Bone marrow (tissue), 2 donors: ENCODE measurements at regions not wholly inside any gene's neighbourhood (a gene's known extent, or its start where the extent isn't known, plus 50 kb on each side); places are given as distances from the start of the nearest gene placed in this dataset.

Experiments
- DNase-seq, 2 donors: peaks; one replicate each; lab custom pipeline; 2025; lab: John Stamatoyannopoulos, UW

DNA sequence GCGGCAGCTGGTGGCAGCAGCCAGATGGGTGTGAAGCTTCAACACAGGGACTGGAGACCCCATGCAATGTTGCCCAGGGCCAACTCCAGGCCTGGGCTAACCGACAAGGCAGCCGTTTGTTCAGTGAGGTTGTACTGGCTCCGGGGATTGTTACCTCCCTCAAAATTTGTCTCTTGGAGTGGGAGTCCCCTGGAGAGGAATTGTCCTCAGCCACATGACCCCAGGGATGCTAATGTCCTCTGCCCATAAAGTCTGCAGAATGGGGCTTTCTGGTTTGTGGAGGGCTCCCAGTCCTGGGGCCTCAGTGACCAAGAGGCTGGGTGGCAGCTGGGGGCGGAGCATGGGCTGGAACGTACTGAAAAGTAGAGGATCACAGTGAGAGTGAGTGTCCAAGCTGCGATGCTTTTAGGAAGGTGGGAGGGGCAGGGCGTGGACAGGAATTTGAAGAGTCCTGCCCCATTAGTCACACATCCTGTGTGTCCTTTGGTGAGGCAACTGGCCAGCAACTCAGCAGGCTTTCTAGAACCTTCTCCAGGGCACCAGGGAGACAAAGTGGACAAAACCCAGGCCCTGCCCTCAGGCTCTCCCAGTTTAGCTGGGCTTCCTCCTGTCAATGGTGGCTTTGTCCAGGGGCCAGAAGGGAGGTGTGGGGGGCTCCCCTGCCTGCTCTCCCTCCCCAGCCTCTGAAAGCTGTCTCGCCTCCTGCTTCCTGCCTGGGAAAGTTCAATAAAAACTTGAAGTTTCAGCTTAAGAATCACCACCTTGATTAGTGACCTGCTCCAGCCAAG, 114.0 kb downstream of the NSG2 start:
- DNase-seq = no peak

DNA sequence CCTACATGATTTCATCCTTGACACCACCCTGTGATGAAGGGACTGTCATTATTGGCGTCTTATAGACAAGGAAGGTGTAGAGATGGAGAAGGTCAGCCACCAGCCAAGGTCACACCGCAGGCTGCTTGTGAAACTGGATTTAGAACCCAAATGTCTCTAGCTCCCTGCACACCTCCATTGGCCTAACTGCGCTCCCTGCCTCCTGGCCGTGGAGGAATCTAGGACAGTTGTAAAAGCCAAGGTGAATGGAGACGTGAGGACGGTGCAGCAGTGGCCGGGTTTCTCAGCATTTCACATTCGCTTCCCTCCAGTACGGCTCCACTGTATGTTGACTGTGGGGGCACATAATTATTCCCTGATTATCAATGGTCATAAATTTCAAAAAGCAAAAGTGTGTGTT, 119.9 kb downstream of the NSG2 start:
- DNase-seq = no peak

DNA sequence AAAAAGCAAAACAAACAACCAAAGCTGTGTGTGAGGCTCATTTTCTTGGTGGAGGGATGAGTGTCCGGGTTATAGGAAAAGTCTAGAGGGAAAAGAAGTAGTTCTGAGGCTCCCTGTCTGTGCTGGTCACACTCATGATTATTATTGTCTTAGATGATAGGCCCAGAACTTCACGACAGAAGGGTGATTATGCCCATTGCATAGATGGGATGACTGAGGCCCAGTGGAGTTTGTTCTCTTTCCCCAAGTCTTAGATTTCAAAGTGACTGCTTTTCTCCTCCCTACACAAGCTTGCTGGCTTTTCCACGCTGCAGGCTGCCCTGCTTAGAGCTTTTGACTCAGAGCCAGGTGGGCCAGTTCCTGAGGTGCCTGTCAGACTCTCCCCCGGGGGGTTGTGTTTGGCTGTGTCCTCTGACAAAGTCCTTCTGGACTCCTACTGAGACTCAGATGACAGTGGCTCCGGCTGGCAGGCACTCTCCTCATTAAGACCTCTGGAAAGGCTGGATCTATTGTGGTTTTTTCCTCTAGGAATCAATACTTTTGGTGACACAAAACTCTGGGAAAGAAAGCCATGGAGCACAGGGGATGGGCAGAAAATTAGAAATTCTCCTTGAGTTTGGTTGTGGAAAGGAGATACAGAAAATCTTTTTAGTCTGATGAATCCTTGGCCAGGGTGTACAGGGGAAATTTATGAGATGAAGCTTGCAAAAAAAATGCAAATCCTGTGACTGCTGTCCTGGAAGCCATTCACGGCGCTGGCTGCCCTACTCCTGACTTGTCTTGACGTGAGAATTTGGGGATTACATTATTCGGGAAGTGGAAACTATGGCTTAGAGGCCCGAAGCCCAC, 120.9 kb downstream of the NSG2 start:
- DNase-seq = no peak

DNA sequence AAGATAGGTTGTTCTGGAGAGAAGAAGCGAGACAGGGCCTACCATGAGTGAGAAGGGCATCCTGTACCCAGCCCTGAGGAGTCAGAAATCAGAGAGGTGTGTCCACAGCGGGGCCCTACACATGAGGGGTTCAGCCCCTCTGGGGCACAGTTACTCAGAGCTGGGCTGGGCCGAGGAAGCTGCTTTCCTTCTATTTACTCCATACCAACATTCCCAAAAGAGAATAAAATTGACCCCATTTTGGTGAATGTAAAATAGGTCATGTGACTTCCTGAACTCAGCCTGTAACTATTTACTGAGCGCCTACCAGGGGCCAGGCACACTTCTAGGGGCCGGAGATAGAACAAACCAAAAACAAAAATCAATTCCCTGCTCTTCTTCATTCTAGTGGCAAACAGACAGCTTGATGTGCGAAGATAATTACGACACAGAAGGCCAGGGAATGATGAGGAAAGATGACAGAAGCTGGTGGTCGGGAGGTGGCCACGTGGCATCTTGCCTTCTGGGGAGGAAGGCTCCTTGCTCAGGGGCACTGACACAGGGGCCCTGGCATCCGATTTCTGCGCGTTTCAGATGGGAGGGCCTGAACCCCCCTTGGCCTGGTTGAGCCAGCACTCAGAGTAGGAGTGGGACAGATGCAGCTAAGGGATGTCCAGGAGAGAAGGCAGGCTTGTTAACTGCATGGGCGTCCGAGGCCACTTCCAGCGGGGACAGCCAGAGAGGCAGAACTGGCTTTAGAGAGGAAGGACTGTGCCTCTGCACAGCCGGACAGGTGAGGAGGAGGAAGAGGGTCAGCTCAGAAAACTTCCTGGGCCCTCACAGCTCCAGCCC, 121.8 kb downstream of the NSG2 start:
- DNase-seq = no peak

DNA sequence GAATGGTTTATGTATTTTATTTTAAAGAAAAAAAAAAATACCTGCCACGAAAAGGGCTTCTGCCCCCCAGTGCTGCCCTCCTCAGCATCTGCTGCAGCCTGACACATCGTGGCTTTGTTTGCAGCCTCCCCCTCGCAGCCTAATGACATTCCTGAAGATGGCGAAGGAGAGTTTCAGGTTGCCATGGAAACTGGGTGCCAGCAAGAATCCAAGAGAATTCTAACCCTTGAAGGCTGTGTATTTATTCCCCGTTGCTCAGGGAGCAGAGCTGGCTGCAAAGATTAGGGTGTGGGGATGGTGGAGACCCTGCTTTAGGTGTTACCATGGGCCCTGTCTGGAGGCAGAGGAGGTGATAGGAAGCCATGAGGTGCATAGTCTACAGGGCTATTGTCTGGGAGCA, 126.6 kb downstream of the NSG2 start:
- DNase-seq = no peak

DNA sequence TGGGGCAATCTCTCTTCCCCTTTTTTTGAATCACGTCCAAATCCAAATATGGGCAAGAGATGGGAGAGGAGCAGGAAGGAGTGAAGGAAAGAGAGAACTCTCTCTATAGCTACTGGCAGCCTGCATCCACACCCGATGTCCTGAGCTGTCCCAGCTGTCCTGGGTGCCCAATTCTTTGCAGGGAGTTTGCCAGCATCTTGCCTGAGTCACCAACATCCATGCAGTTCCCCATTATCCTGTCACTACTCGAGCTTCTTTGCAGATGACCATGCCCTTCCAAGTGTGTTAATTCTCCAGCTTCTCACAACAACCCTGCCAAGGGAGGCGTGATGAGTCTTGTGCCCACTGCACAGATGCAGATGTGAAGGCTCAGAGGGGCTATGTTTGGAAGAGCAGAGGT, 127.1 kb downstream of the NSG2 start:
- no peak for DNase-seq

DNA sequence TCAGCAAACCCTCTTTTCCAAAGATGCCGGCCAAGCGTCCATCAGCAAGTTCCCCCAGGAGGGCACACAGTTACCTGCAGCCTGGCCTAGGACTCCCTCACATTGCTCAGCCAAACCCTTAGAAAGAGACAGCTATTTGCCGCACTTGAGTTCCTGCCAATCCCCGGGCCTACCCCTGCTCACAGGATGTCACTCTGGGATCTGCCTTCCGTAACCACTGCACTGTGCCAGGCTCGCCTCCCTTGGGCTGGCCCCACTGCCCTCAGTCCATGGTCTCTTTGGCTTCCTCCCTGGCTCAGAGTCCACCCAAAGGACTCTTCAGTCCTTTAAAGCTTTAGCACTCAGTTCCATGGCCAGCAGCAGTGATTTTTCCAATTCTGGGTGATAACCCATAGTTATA, 128.3 kb downstream of the NSG2 start:
- DNase-seq = no peak

DNA sequence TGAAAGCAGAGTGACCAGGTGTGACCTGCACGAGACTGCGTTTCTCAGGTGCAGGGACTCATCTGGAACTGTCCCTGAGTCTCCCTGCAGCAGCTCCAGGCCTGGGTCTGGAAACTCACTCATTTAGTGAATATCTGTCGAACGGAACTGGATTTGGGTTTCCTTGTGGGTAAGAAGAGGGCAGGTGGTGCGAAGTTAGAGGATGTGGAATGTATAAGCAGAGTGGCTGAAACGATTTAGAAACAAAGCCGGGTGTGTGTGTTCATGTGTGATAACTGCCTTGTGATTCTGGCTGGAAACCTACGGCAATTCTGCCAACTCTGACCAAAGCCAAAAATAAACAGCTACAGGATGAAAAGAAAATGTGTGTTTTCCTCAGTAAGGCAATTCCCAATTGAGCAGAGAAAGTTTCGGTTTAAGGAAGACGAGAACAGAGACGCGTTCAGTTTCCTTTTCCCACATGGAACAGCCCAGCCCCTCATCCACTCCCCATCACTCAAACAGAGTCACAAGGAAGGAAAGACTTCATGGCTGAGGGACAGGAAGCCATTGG, 130.3 kb downstream of the NSG2 start:
- no peak for DNase-seq

DNA sequence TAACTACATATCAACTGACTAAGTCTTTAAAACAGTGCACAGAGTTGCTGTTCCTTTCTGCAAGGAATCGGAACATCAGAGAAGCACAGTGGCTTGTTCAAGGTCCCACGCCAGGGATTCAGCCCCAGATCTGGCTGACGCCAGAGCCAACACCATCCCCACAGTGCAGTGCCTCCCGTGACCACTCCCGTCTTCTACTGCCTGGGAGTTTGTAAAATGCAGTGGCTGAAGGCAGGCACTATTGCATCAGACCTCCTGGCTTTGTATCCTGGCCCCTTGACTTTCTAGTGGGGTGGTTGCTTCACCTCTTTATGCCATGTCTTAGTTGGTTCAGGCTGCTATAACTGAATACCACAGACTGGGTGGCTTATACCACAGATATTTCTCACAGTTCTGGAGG, 131.0 kb downstream of the NSG2 start:
- no peak for DNase-seq

DNA sequence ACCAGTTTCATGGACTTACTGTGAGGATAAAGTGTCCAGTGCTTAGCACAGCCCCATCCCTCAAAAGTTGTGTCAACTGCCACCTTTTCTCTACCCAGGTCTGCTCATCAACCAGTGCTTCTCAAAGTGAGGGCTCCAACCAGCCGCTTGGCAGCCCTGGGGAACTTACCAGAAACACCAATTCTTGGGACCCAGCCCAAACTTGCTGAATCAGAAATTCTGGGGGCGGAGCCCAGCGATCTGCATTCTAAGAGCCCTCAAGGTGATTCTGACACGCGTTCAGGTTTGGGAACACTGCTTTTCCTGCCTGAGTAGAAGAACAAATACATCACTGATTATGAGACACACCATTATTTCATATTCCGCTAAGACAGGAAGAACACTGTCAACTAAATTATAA, 132.0 kb downstream of the NSG2 start:
- no peak for DNase-seq

DNA sequence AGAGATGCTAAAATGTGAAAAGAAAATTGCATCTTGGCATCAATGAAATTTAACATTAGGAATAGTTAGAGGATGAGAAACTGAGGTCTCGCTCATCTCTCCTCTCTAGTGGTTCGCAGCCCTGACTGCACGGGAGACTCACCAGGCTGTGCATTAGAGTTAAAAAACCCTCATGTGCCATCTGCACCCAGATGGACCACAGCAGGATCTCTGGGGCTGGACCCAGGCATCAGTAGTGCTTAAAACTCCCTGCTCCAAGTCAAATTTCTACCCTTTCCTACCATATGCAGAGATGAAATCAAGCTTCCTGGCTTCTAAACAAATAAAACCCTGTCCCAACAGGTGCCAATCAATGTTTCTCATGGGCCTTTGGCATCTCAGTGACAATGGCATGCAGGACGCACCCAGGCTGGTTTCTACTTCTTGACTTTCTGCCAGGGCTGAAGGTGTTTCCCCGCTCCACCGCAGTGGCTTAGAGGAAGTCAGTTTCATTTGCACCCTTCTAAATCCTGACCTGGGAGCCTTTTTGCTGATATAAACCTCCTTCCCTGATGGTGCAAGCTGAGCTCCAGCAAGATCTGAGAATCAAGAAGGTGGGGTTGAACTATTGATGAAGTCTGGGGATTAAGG, 132.6 kb downstream of the NSG2 start:
- DNase-seq = no peak

DNA sequence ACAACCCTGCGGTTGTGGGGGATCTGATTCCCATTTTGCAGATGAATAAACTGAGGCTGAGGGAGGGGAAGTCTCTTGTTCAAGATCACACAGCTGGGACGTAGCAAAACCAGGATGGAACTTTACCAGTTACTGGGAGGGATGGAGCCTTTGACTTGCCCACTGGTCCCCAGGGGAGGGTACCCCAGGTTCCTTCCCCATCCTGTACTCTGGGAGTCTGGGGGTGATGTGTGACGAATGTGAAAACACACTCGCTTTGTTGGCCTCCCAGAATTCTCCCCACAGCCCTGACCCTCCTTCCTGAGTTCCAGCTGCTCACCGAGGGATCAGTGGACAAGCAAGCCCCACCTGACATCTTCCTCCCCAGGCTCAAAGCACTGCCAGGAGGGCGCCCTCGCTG, 135.1 kb downstream of the NSG2 start:
- DNase-seq = no peak

DNA sequence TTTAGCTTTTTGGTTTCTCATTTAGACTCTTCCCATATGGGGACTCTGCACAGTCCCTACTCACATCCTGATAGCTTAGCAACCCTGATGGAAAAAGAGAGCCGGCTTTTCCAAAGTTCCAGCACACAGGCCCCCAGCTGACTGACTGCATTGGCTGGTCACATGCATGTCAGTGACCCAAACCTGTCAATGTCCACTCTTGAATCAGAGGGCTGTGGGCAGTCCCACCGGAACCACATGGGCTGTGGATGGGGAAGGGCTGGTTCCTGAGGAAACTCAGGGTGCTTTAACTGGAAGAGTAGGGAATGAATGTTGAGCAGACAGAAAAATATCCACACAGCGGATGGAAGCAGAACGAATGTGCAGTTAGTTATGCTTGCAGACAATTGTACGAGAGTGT, 136.6 kb downstream of the NSG2 start:
- no peak for DNase-seq

DNA sequence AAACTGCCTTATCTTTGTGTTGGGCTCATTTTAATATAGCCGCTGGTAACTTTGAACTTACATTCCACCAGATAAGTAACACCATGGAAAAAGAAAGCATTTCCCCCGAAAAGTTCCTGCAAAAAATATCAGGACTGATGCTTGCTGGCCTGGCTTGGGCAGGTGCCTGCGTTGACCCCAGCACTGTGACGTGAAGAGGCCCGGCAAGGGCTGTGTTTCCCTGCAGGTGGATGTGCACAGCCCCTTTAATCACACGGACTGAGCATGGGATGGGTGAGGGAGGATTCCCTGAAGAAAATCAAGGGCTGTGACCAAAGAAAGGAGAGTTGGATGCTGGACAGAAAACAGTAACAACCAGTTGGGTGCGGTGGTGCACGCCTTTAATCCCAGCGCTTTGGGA, 138.2 kb downstream of the NSG2 start:
- no peak for DNase-seq

DNA sequence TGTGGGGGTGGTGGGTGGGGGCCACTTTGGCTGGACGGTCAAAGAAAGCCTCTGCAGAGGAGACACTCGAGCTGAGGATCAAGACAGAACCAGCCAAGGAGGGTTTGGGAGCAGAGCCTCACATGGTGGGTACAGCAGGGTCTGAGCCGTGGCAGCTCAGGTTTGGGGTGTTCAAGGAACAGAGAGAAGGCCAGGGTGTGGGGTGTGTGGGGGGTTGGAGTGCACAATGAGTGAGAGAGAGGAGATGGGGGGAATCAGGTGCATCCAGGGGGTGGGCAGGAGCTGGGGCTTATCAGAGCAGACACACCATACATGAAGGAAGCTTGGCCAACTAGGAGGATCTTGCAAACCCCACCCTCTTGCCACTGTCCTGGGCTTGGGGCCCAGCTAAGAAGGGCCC, 140.0 kb downstream of the NSG2 start:
- DNase-seq = no peak

DNA sequence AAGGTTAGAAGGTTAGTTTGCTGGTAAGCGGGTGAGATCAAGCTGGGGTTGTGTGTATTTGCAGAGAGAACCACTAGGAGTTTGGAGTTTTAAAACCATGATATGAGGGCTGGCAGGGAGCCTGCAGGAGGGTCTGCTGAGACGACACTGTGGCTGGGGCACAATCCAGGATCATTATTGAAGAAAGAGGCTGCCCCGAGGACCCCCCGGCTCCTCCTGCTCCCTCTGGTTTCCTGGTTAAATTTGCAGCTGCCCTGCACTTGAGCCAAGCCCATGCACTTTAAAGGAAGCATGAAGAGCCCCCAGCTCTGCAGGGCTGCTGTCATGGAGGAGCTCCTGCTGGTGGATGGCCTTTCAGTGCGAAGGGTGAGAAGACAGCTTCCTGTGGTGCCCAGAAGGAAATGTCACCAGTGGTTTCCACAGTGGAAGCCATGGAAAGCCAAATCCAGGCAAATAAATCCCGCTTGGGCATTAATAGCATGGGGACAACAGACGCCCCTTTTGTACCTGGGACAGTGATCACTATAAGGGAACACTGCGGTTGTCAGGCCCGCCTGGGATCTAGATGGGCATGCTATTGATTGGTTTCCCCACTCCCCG, 140.7 kb downstream of the NSG2 start:
- DNase-seq = no peak

DNA sequence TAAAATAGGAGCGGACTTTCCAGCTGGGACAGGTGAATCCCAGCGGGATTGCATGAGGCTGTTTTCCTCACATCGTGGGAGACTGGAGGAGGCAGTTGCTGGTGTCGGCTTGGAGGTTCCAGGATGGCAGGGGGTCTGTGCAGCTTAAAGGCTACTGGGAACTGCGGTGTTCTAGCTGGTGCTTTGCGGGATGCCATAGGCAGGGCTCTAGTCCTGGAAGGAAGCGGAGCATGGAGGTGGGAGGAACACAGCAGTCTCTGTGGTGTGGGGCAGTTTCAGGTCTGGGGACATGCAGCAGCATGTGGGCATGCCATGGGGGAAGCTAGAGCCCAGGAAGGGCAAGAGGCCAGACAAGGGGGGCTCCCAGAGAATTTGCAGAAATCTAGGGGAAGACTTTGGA, 141.5 kb downstream of the NSG2 start:
- no peak for DNase-seq

DNA sequence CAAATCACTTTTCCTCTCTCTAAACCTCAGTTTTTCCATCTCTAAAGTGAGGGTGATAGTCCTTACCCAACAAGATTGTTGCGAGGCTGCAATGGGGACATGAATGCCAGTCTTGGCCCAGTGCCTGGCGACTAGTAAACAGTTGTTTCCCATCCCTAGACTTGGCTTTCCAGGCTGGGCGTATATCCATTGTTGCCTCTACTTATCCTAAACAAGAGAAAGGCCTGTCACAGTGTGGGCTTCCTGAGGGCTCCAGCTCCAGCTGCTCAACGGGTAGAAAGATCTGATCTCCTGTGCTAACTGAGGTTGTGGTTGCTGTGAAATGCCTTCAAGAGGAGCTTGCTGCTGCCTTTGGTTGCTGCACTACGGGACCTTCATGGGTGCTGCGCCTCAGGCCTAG, 142.0 kb downstream of the NSG2 start:
- no peak for DNase-seq

DNA sequence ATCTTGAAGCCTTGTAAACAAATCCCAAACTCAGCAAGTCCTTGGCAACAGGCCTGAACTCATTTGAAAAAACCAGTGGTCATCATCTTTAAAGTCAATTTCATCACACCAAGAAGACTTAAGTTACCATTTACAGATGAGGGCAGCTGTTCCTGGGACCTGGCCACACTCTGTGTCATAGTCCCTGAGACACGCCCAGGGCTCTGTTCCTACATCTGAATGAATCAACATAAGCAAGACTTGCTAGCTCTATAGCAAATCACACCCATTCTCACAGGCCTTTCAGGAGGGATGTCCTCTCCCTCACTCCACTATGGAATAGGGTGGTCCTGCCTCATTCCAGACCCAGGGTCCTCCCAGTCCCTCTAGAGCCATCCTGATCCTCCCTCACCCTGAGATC, 142.8 kb downstream of the NSG2 start:
- no peak for DNase-seq

DNA sequence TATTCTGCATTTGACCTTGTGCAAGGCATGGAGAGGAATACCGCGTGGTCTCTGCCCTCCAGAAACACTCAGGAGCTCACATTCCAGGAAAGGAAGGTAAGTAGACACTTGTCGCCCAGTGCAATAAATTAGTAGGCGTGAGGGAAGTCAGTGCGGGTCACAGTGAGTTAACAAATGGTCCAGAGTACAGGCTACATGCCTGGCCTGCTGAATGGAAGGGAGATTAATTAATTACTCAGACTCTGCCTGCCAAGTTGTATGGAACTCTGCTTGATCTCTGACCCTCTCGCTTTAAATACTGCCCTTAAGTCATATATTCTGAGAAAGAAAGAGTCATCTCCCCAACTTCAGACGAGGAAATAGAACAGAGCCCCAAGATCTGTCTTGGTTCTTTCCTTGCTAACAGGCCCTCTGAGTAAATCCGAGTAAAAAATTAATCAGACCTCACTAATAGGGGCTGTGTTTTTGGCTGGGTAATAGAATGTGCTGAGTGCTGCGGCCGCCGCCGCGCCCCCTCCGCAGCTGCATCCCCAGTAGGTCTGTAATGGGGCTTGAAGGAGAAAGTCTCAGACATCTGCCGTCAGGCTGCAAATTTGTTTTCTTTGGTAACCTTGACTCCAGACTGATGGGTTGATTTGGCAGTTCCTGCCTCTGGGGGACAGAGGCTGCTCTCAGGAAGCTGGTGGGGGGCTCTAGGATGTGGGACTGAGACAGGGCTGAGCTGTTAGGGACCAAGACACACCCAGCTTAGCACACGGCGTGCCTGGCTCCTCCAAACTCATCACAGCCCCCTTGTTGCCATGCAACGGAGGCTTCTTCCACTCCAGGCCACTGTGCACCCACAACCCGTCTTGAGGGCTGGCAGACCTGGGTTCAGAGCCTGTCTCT, 144.4 kb downstream of the NSG2 start:
- DNase-seq = no peak
